Psoas muscle (tissue), 7 donors: ENCODE measurements at regions not wholly inside any gene's neighbourhood (a gene's known extent, or its start where the extent isn't known, plus 50 kb on each side); places are given as distances from the start of the nearest gene placed in this dataset.

Source experiments
- ATAC-seq, 4 donors: fragments of 200-7000 bp; cut with Tn5 transposase; one replicate each; pipeline ENCODE4 v1.9.1; 2020; ENCODE audit warnings: moderate library complexity in 3 of 4, mild to moderate bottlenecking in 2 of 4
- DNase-seq, 2 donors: peaks; one replicate each; pipeline ENCODE4 v3.0.0-alpha.2; 2020
- H3K27ac ChIP-seq: fragments of 200-600 bp; one replicate; pipeline ENCODE4 v1.8.0; 2022
- H3K27me3 ChIP-seq, 3 donors: fragments of 200-600 bp in 1 of 3; one replicate each; pipeline versions ENCODE4 v1.6.1 to v1.8.0; 2013 to 2022; ENCODE audit warnings: low read length in 2 of 3, mild to moderate bottlenecking in 2 of 3, moderate library complexity in 1 of 3; ENCODE audit not compliant: insufficient read depth in 3 of 3
- H3K36me3 ChIP-seq, 2 donors: fragments of 200-600 bp in 1 of 2; one replicate each; pipeline versions ENCODE4 v1.6.1 to v1.8.0; 2013 to 2022; ENCODE audit warnings: low read depth in 1 of 2, mild to moderate bottlenecking in 1 of 2, moderate library complexity in 1 of 2; ENCODE audit not compliant: insufficient read depth in 1 of 2
- H3K4me1 ChIP-seq: fragments of 200-600 bp; one replicate; pipeline ENCODE4 v1.8.0; 2022
- H3K4me3 ChIP-seq: fragments of 200-600 bp; one replicate; pipeline ENCODE4 v1.8.0; 2022; ENCODE audit warnings: mild to moderate bottlenecking
- H3K9me3 ChIP-seq: fragments of 200-600 bp; one replicate; pipeline ENCODE4 v1.8.0; 2022
- WGBS, 3 donors: extraction: QIAGEN DNeasy Blood & Tissue Kit; methylation state at CpG; one replicate each; pipeline versions ENCODE4 v1.1.6 to v1.1.7; 2013; 5-methylcytosine and 5-hydroxymethylcytosine counted together
- intact Hi-C, 2 donors: fragments of 100-400 bp; cut with DNase I; formaldehyde crosslinking; loops; one replicate each; pipeline versions ENCODE4 v1.11.0 to v1.14.2; 2022
- TF ChIP-seq, protein P1 (sequence below): fragments of 200-600 bp; IDR thresholded peaks from one replicate; pipeline ENCODE4 v1.8.0; 2022; ENCODE audit warnings: antibody characterized with exemption
- donor health status: healthy with polysubstance abuse.
- donor health status: DM: no; HTN: no; CAD: no; lungs with moderate emphysema.
- donor health status: Bipolar disorder and iron deficiency.
- donor health status: healthy.
- donor health status: DM: yes; HTN: yes; CAD: no.
- donor health status: DM: no; HTN: no; CAD: no.
- donor health status: DM: yes; HTN: yes; CAD: no.

DNA sequence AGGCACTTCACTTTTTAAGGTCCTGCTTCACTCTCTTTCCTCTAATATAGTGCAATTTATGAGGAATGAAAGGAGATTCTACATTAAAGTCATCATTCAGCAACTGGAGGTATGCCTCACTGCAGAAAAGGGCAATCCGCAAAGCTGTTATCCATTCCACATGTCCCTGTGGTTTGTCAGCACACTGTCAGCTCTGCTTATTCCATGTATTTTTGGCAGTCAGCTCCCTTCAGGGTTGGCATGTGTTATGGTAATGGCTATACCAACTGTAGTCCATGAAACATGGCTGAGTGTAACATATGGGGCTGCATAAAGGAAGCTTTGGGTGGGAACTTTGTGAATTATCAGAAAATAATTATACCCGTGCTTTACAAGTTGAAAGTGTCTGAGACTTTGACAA is 154.1 kb downstream of the GALC start:
- H3K27me3 ChIP-seq, result no peaks in the 10 kb centered on the region
- DNase-seq (no peak), ATAC-seq (no peak)
- TF ChIP-seq, protein P1, sequence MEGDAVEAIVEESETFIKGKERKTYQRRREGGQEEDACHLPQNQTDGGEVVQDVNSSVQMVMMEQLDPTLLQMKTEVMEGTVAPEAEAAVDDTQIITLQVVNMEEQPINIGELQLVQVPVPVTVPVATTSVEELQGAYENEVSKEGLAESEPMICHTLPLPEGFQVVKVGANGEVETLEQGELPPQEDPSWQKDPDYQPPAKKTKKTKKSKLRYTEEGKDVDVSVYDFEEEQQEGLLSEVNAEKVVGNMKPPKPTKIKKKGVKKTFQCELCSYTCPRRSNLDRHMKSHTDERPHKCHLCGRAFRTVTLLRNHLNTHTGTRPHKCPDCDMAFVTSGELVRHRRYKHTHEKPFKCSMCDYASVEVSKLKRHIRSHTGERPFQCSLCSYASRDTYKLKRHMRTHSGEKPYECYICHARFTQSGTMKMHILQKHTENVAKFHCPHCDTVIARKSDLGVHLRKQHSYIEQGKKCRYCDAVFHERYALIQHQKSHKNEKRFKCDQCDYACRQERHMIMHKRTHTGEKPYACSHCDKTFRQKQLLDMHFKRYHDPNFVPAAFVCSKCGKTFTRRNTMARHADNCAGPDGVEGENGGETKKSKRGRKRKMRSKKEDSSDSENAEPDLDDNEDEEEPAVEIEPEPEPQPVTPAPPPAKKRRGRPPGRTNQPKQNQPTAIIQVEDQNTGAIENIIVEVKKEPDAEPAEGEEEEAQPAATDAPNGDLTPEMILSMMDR, result no peak
- 84 to 94% (median 89%) methylated on average over 2 of the region's 2 CpGs for WGBS, 3 donors
- H3K4me3 ChIP-seq, result no peak overlapping the region
- no peaks in the 10 kb centered on the region for H3K36me3 ChIP-seq
- no peak overlapping the region for H3K27ac ChIP-seq
- no peaks in the 10 kb centered on the region for H3K9me3 ChIP-seq
- no peaks in the 10 kb centered on the region for H3K4me1 ChIP-seq
- intact Hi-C loops, result no loop called here

DNA sequence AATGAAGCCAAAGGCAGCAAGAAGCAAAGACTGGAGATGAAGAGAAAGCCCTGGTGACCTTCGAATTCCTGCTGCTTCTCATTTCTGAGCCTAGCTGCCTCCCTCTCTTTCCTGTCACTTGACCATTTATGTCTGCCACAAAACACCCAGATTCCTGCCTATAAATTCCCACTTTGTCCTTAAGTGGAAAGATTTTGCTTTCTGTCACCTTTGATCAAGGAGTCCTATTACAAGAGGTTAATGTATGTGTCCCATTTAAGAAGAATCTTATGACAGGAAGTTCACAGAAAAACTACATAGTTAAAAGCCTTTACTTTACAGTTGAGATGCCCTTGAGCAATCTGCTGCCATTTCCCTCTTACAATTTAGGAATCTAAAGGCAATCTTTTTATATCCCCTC is 155.7 kb downstream of the GALC start:
- ATAC-seq (no peak), DNase-seq (no peak)
- WGBS, 3 donors, result 71 to 79% (median 78%) methylated on average over 1 of the region's 1 CpG
- TF ChIP-seq, protein P1, result no peak
- Histone ChIP-seq H3K36me3 (no peaks in the 10 kb centered on the region), H3K4me1 (no peaks in the 10 kb centered on the region), H3K9me3 (no peaks in the 10 kb centered on the region), H3K4me3 (no peak overlapping the region), H3K27me3 (no peaks in the 10 kb centered on the region), H3K27ac (no peak overlapping the region)
- intact Hi-C loops, result no loop called here

- ATAC-seq, result no peak
- H3K36me3 ChIP-seq, result no peaks in the 10 kb centered on the region
- no peak for DNase-seq
- no peaks in the 10 kb centered on the region for H3K9me3 ChIP-seq
- no peak overlapping the region for H3K27ac ChIP-seq
- H3K4me3 ChIP-seq, result no peak overlapping the region
- WGBS, 3 donors, result 63 to 80% (median 65%) methylated on average over 1 of the region's 1 CpG
- TF ChIP-seq, protein P1, result no peak
- intact Hi-C loops, result no loop called here
- no peaks in the 10 kb centered on the region for H3K4me1 ChIP-seq
- H3K27me3 ChIP-seq, result no peaks in the 10 kb centered on the region
These were observed 158.4 kb downstream of the GALC start for GRCh38 chr14:87834594-87834993.

DNA sequence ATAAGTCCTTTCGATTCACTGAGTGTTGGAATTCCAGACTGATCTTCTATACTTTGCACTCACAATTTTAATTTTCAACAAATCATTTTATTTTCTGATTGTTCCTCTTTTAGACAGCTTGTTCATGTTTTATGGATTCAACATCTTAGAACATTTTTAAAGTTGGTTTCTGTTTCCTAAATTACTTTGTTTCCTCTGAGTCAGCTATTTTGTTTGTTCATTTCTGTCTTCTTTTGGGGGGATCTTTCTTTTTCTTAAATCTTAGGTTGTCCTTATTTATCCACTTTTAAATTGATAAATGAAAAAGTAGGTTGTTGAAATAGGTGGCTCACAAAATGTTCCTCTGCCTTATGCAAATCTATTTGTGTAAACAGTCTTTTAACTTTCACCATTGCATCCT is 160.0 kb downstream of the GALC start:
- 45 to 97% (median 50%) methylated on average over 1 of the region's 1 CpG for WGBS, 3 donors
- Histone ChIP-seq H3K4me3 (no peak overlapping the region), H3K27me3 (no peaks in the 10 kb centered on the region), H3K36me3 (no peaks in the 10 kb centered on the region), H3K4me1 (no peaks in the 10 kb centered on the region), H3K9me3 (no peaks in the 10 kb centered on the region), H3K27ac (no peak overlapping the region)
- TF ChIP-seq, protein P1, result no peak
- DNase-seq, result no peak
- ATAC-seq, result no peak
- intact Hi-C loops, result no loop called here

GRCh38 chr14:87830443-87831096 is 162.4 kb downstream of the GALC start:
- no peaks in the 10 kb centered on the region for H3K4me1 ChIP-seq
- DNase-seq (no peak), ATAC-seq (no peak)
- H3K27me3 ChIP-seq, result no peaks in the 10 kb centered on the region
- no peaks in the 10 kb centered on the region for H3K36me3 ChIP-seq
- no peaks in the 10 kb centered on the region for H3K9me3 ChIP-seq
- peak overlapping the region; percentile 33 for H3K27ac ChIP-seq
- intact Hi-C loops, result no loop called here
- TF ChIP-seq, protein P1, result no peak
- H3K4me3 ChIP-seq, result no peak overlapping the region
- WGBS, 3 donors, result 57 to 60% (median 58%) methylated on average over 2 of the region's 2 CpGs
